CD14-positive monocyte (primary cell): ENCODE measurements at regions not wholly inside any gene's neighbourhood (a gene's known extent, or its start where the extent isn't known, plus 50 kb on each side); places are given as distances from the start of the nearest gene placed in this dataset.

Experiments used
- DNase-seq, 3 donors: peaks; one replicate each; pipeline ENCODE4 v3.0.0-alpha.2; 2011 to 2022
- H2AFZ ChIP-seq: 2 replicates; pipeline ENCODE4 v1.6.0; 2012; ENCODE audit warnings: mild to moderate bottlenecking, low read depth, low read length, inconsistent platforms; ENCODE audit not compliant: insufficient read depth, poor library complexity, severe bottlenecking
- H3K27ac ChIP-seq, 2 donors: 1 replicate in 1 of 2; 2 replicates in 1 of 2; pipeline ENCODE4 v1.5.1; 2012 to 2013; ENCODE audit warnings: low read length in 2 of 2, control low read depth in 1 of 2, inconsistent platforms in 1 of 2, low read depth in 1 of 2, mild to moderate bottlenecking in 1 of 2
- H3K27me3 ChIP-seq, 2 donors: one replicate each; pipeline versions ENCODE4 v1.6.0 to v1.6.1; 2011 to 2013; ENCODE audit warnings: low read length in 2 of 2; ENCODE audit not compliant: control insufficient read depth in 2 of 2, insufficient read depth in 2 of 2
- H3K36me3 ChIP-seq, 2 donors: replicated peaks in 1 of 2; 1 replicate in 1 of 2; 2 replicates in 1 of 2; pipeline versions ENCODE4 v1.5.1 to v1.6.1; 2012 to 2013; ENCODE audit warnings: low read length in 2 of 2, control low read depth in 1 of 2, inconsistent platforms in 1 of 2, mild to moderate bottlenecking in 1 of 2; ENCODE audit not compliant: insufficient read depth in 2 of 2, control insufficient read depth in 1 of 2
- H3K4me1 ChIP-seq, 2 donors: 1 replicate in 1 of 2; 2 replicates in 1 of 2; pipeline versions ENCODE4 v1.5.1 to v1.6.1; 2012 to 2013; ENCODE audit warnings: low read length in 2 of 2, control low read depth in 1 of 2, inconsistent platforms in 1 of 2, mild to moderate bottlenecking in 1 of 2, moderate library complexity in 1 of 2; ENCODE audit not compliant: insufficient read depth in 2 of 2, control insufficient read depth in 1 of 2
- H3K4me2 ChIP-seq: replicated peaks from 2 replicates; pipeline ENCODE3; 2012; ENCODE audit warnings: low read length, moderate library complexity, mild to moderate bottlenecking; ENCODE audit not compliant: poor library complexity, severe bottlenecking; ENCODE audit errors: extremely low read depth
- H3K4me3 ChIP-seq, 3 experiments: fragments of 200-600 bp in 1 of 3; sonication (generic) in 1 of 3; replicated peaks in 1 of 3; 1 replicate in 2 of 3; 2 replicates in 1 of 3; pipeline ENCODE4 v1.5.1; 2011 to 2013; ENCODE audit warnings: low read length in 3 of 3, mild to moderate bottlenecking in 3 of 3, control low read depth in 2 of 3, low read depth in 2 of 3, inconsistent platforms in 1 of 3, moderate library complexity in 1 of 3
- H3K79me2 ChIP-seq: 2 replicates; pipeline ENCODE4 v1.6.0; 2012; ENCODE audit warnings: mild to moderate bottlenecking, control low read depth, inconsistent platforms, low read length, moderate library complexity; ENCODE audit not compliant: insufficient read depth
- H3K9ac ChIP-seq: 2 replicates; pipeline ENCODE4 v1.6.0; 2017; ENCODE audit warnings: low read length, mild to moderate bottlenecking; ENCODE audit not compliant: insufficient read depth, poor library complexity, severe bottlenecking
- H3K9me3 ChIP-seq, 2 donors: replicated peaks in 1 of 2; 1 replicate in 1 of 2; 2 replicates in 1 of 2; pipeline versions ENCODE4 v1.5.1 to v1.6.1; 2012 to 2013; ENCODE audit warnings: low read length in 2 of 2, control low read depth in 1 of 2; ENCODE audit not compliant: control insufficient read depth in 1 of 2, insufficient read depth in 1 of 2
- H4K20me1 ChIP-seq: 2 replicates; pipeline ENCODE4 v1.6.0; 2012; ENCODE audit warnings: mild to moderate bottlenecking, low read length, control low read depth, moderate library complexity; ENCODE audit not compliant: insufficient read depth
- H3K27ac Mint-ChIP-seq, 7 donors: one replicate each; pipeline ENCODE4 v1.8.0; 2020; ENCODE audit warnings: mild to moderate bottlenecking in 7 of 7, mixed read lengths in 7 of 7, moderate library complexity in 6 of 7, inconsistent platforms in 2 of 7
- H3K27me3 Mint-ChIP-seq, 3 donors: one replicate each; pipeline ENCODE4 v1.8.0; 2021 to 2022; ENCODE audit warnings: low read depth in 3 of 3, mild to moderate bottlenecking in 3 of 3, mixed read lengths in 3 of 3, moderate library complexity in 3 of 3, inconsistent platforms in 1 of 3
- H3K36me3 Mint-ChIP-seq, 2 donors: one replicate each; pipeline ENCODE4 v1.8.0; 2020; ENCODE audit warnings: mixed read lengths in 2 of 2, inconsistent platforms in 1 of 2, mild to moderate bottlenecking in 1 of 2
- H3K4me1 Mint-ChIP-seq: one replicate; pipeline ENCODE4 v1.8.0; 2020; ENCODE audit warnings: mild to moderate bottlenecking, mixed read lengths
- H3K4me3 Mint-ChIP-seq, 2 donors: one replicate each; pipeline ENCODE4 v1.8.0; 2020; ENCODE audit warnings: mild to moderate bottlenecking in 2 of 2, mixed read lengths in 2 of 2, moderate library complexity in 1 of 2
- H3K9me3 Mint-ChIP-seq, 7 donors: one replicate each; pipeline ENCODE4 v1.8.0; 2020 to 2022; ENCODE audit warnings: mixed read lengths in 7 of 7, mild to moderate bottlenecking in 6 of 7, moderate library complexity in 6 of 7, inconsistent platforms in 2 of 7
- WGBS: methylation state at CpG from one replicate; pipeline ENCODE4 v1.1.5; 2013; ENCODE audit warnings: missing lambda C conversion rate; ENCODE audit not compliant: insufficient coverage; 5-methylcytosine and 5-hydroxymethylcytosine counted together
- intact Hi-C, 2 donors: fragments of 100-400 bp; cut with micrococcal nuclease; formaldehyde crosslinking; loops; one replicate each; pipeline versions ENCODE4 v1.15.0 to v1.15.1; 2023
- TF ChIP-seq, protein P1 (sequence below): fragments of 200-600 bp; IDR thresholded peaks from one replicate; pipeline ENCODE4 v1.8.0; 2022; ENCODE audit warnings: antibody characterized with exemption, mild to moderate bottlenecking

- no peak for DNase-seq
- intact Hi-C loops = no loop called here
- peaks cover 0 to 6% (median 1%) of the 10 kb centered on the region in 3 donors for H3K27me3 Mint-ChIP-seq
- Histone ChIP-seq H4K20me1 (no peaks in the 10 kb centered on the region), H3K27me3 (peaks cover 0 to 2% of the 10 kb centered on the region in 2 donors), H3K4me2 (no peak overlapping the region), H3K27ac (no peak overlapping the region), H3K79me2 (no peaks in the 10 kb centered on the region), H3K4me1 (no peaks in the 10 kb centered on the region), H3K36me3 (no peaks in the 10 kb centered on the region), H3K9ac (no peak overlapping the region), H3K9me3 (no peaks in the 10 kb centered on the region), H3K4me3 (no peak overlapping the region), H2AFZ (no peak overlapping the region)
- H3K9me3 Mint-ChIP-seq = peaks cover 0 to 4% (median 2%) of the 10 kb centered on the region in 7 donors
- H3K4me1 Mint-ChIP-seq = peaks cover 4% of the 10 kb centered on the region
- H3K36me3 Mint-ChIP-seq = no peaks in the 10 kb centered on the region
- no peak overlapping the region for H3K27ac Mint-ChIP-seq
- TF ChIP-seq, protein P1, sequence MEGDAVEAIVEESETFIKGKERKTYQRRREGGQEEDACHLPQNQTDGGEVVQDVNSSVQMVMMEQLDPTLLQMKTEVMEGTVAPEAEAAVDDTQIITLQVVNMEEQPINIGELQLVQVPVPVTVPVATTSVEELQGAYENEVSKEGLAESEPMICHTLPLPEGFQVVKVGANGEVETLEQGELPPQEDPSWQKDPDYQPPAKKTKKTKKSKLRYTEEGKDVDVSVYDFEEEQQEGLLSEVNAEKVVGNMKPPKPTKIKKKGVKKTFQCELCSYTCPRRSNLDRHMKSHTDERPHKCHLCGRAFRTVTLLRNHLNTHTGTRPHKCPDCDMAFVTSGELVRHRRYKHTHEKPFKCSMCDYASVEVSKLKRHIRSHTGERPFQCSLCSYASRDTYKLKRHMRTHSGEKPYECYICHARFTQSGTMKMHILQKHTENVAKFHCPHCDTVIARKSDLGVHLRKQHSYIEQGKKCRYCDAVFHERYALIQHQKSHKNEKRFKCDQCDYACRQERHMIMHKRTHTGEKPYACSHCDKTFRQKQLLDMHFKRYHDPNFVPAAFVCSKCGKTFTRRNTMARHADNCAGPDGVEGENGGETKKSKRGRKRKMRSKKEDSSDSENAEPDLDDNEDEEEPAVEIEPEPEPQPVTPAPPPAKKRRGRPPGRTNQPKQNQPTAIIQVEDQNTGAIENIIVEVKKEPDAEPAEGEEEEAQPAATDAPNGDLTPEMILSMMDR = no peak
- WGBS = no CpG with 5 or more reads among the region's 2 CpGs
- no peak overlapping the region for H3K4me3 Mint-ChIP-seq
Observed at GRCh38 chrX:20451929-20452328, 185.2 kb upstream of the RPS6KA3 start.

- TF ChIP-seq, protein P1 = no peak
- H3K27me3 Mint-ChIP-seq = peaks cover 0 to 5% (median 0%) of the 10 kb centered on the region in 3 donors
- no peaks in the 10 kb centered on the region for H3K36me3 ChIP-seq
- H3K27me3 ChIP-seq = no peaks in the 10 kb centered on the region
- no peaks in the 10 kb centered on the region for H3K36me3 Mint-ChIP-seq
- peaks cover 13 to 16% of the 10 kb centered on the region in 2 donors for H3K4me1 ChIP-seq
- no peaks in the 10 kb centered on the region for H3K9me3 ChIP-seq
- no peaks in the 10 kb centered on the region for H4K20me1 ChIP-seq
- H3K9me3 Mint-ChIP-seq = peaks cover 0 to under 1% (median 0%) of the 10 kb centered on the region in 7 donors
- H3K27ac ChIP-seq = no peak overlapping the region
- H3K4me3 Mint-ChIP-seq = no peak overlapping the region
- intact Hi-C loops = no loop called here
- no CpG with 5 or more reads among the region's 2 CpGs for WGBS
- peaks cover 13% of the 10 kb centered on the region for H3K4me1 Mint-ChIP-seq
- no peak overlapping the region for H3K4me2 ChIP-seq
- no peak for DNase-seq
- no peak overlapping the region for H3K9ac ChIP-seq
- H3K4me3 ChIP-seq = no peak overlapping the region
- H2AFZ ChIP-seq = no peak overlapping the region
- H3K79me2 ChIP-seq = no peaks in the 10 kb centered on the region
- no peak overlapping the region for H3K27ac Mint-ChIP-seq
Observed at GRCh38 chrX:20445109-20445508, 178.4 kb upstream of the RPS6KA3 start.
